Heart left ventricle (tissue), 13 donors: ENCODE measurements at regions not wholly inside any gene's neighbourhood (a gene's known extent, or its start where the extent isn't known, plus 50 kb on each side); places are given as distances from the start of the nearest gene placed in this dataset.

Experiments
- CTCF ChIP-seq, 12 donors: fragments of 200-600 bp; sonication (generic) in 4 of 12; IDR thresholded peaks; one replicate each; pipeline versions ENCODE4 v1.5.0 to v1.8.0; 2018 to 2022; ENCODE audit warnings: antibody characterized with exemption in 12 of 12, mild to moderate bottlenecking in 5 of 12
- POLR2A ChIP-seq, 2 donors: fragments of 450-650 bp; IDR thresholded peaks; one replicate each; pipeline ENCODE4 v1.6.1; 2017; ENCODE audit warnings: antibody characterized with exemption in 2 of 2, mild to moderate bottlenecking in 2 of 2, moderate library complexity in 2 of 2
- donor health status: ischemic (EF 13 %, LVEDD 7.1; RV severe dilation, severe dysfunction).
- donor health status: DM: no; HTN: yes; CAD: no.
- donor health status: DM: no; HTN: no; CAD: no.
- donor health status: ischemic (EF 25% LVEDD 6.9; RV normal size, moderate dysfunction).
- donor health status: ischemic (EF 25% LVEDD 5.7; RV mildly dilated, moderate dysfunction).
- donor health status: ischemic (EF 35%, LVEDD 5.7; RV mildly dilated, moderate dysfunction).
- donor health status: nonischemic (EF 11% LVEDD 7.7; RV severe dilation, severe dysfunction).
- donor health status: DM: yes; HTN: yes; CAD: no.
- donor health status: PGD.
- donor health status: ischemic (EF 29% LVEDD 5.4; RV normal size, mild dysfunction).
- donor health status: nonischemic (EF 23%, LVEDD 6.1; RV moderate dilation, normal function).

DNA sequence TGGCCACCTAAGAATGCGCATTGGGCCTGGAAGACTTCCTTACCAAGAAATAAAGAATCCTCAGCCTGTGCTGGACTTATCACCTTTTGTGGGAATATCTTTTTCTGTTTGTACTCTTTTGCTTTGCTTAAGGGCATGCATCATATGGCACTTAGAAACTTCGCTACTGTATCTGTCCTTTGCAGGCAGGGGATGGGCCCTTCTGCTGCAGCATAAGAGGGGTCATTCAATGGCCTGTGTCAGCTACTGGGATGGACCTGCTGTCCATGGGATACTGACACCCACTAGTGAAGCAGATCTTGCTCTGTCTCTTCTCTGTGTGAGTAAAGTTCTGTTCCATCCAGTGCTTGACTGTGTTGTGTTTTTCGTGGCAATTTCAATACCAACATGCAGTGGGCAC is 239.0 kb upstream of the JUN start:
- TF ChIP-seq POLR2A (IDR thresholded peaks at IDR 0.05), result no peak
- no peak for TF ChIP-seq CTCF (IDR thresholded peaks at IDR 0.05)
